ENCODE measurements at regions not wholly inside any gene's neighbourhood (a gene's known extent, or its start where the extent isn't known, plus 50 kb on each side); places are given as distances from the start of the nearest gene placed in this dataset.

DNA sequence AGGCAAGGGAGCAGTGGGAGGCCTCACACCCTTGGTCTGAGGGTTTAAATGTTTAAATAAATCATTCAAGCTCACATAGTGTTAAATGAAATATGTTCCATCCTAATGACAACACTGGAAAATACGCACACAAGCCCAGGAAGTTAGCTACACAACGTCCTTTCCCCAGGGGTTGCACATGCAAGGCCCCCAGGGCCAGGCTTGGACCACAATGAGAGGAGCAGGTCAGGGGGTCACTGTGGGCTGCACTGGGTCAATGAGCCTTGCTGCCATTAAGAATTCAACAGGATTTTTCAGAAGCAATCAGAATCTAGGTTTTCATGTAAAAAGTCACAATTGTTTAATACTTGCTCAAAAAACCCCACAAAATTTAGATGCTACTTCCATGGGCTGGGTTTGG, 64.9 kb upstream of the ADCY1 start:
- Histone ChIP-seq H3K9me3 (ENCODE audit: low read length) (no peaks in the 10 kb centered on the region), H3K79me2 (replicated peaks; ENCODE audit: insufficient read depth, low read length) (no peaks in the 10 kb centered on the region), H3K27me3 (ENCODE audit: insufficient read depth, low read depth, low read length) (no peaks in the 10 kb centered on the region), H3K27ac (ENCODE audit: low read length) (no peak overlapping the region), H3K9ac (ENCODE audit: low read length) (no peak overlapping the region), H4K20me1 (ENCODE audit: insufficient read depth) (no peaks in the 10 kb centered on the region), H3K36me3 (ENCODE audit: insufficient read depth, low read length) (no peaks in the 10 kb centered on the region), H3F3A (ENCODE audit: insufficient read depth, low read length, poor library complexity, severe bottlenecking) (no peaks in the 10 kb centered on the region), H3K9me2 (ENCODE audit: insufficient read depth, low read length) (no peaks in the 10 kb centered on the region), H3K4me2 (ENCODE audit: low read length) (no peak overlapping the region), H3K4me3 (ENCODE audit: low read length) (no peak overlapping the region), H2AFZ (ENCODE audit: low read depth, low read length) (no peak overlapping the region)
- TF ChIP-seq SMC3 (conservative IDR thresholded peaks at IDR 0.05; ENCODE audit: poor library complexity) = no peak
- TF ChIP-seq POLR2AphosphoS5 (IDR thresholded peaks at IDR 0.05) = no peak
- TF ChIP-seq RAD21 (conservative IDR thresholded peaks at IDR 0.05) = no peak
- TF ChIP-seq, protein P1, sequence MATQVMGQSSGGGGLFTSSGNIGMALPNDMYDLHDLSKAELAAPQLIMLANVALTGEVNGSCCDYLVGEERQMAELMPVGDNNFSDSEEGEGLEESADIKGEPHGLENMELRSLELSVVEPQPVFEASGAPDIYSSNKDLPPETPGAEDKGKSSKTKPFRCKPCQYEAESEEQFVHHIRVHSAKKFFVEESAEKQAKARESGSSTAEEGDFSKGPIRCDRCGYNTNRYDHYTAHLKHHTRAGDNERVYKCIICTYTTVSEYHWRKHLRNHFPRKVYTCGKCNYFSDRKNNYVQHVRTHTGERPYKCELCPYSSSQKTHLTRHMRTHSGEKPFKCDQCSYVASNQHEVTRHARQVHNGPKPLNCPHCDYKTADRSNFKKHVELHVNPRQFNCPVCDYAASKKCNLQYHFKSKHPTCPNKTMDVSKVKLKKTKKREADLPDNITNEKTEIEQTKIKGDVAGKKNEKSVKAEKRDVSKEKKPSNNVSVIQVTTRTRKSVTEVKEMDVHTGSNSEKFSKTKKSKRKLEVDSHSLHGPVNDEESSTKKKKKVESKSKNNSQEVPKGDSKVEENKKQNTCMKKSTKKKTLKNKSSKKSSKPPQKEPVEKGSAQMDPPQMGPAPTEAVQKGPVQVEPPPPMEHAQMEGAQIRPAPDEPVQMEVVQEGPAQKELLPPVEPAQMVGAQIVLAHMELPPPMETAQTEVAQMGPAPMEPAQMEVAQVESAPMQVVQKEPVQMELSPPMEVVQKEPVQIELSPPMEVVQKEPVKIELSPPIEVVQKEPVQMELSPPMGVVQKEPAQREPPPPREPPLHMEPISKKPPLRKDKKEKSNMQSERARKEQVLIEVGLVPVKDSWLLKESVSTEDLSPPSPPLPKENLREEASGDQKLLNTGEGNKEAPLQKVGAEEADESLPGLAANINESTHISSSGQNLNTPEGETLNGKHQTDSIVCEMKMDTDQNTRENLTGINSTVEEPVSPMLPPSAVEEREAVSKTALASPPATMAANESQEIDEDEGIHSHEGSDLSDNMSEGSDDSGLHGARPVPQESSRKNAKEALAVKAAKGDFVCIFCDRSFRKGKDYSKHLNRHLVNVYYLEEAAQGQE (IDR thresholded peaks at IDR 0.05; ENCODE audit: borderline replicate concordance) = no peak
- TF ChIP-seq TAF1 (IDR thresholded peaks at IDR 0.05; ENCODE audit: low read depth) = no peak
- TF ChIP-seq, protein P2, sequence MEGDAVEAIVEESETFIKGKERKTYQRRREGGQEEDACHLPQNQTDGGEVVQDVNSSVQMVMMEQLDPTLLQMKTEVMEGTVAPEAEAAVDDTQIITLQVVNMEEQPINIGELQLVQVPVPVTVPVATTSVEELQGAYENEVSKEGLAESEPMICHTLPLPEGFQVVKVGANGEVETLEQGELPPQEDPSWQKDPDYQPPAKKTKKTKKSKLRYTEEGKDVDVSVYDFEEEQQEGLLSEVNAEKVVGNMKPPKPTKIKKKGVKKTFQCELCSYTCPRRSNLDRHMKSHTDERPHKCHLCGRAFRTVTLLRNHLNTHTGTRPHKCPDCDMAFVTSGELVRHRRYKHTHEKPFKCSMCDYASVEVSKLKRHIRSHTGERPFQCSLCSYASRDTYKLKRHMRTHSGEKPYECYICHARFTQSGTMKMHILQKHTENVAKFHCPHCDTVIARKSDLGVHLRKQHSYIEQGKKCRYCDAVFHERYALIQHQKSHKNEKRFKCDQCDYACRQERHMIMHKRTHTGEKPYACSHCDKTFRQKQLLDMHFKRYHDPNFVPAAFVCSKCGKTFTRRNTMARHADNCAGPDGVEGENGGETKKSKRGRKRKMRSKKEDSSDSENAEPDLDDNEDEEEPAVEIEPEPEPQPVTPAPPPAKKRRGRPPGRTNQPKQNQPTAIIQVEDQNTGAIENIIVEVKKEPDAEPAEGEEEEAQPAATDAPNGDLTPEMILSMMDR (IDR thresholded peaks at IDR 0.05; ENCODE audit: poor library complexity, severe bottlenecking) = no peak

DNA sequence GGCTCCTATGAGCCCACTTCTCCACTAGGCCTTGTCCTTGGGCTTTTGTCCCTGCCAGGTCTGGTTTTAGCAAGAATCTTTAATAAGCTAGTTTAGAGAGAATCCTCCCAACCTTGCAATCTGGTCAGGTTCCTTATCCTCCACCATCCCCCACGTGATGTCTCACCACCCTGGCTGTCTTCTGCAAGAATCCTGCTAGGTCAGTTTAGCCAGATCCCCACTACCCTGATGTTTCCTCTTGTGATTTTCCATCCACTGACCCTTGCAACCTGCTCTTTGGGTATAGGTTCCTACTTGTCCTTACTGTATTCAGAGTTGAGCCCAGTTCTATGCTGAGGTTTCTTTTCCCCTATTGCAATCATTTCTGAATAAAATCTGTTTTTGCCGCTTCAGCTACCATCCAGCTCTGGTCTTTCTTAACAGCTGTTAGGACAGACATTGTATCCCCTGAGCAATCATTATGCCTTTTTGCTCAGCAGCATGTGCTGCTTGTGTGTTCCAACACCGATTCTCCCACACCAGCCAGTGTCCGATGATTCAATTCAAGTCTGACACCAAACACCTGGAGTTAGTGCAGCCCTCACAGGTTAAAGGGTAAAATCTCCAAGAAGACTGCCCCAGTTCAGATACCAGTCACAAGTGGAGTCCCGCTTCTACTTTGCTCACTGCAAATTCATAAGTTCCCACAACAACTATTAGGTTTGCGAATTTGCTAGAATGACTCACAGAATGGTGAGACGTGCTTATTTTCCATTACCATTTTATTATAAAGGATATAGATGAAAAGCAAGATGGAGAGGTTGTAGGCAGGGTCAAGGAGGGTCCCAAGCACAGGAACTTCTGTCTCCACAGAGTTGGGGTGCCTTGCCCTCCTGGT, 62.2 kb upstream of the ADCY1 start:
- H4K20me1 ChIP-seq (ENCODE audit: insufficient read depth) = no peaks in the 10 kb centered on the region

More for the DNA sequence above, 62.2 kb upstream of the ADCY1 start:
- H3K4me2 ChIP-seq (ENCODE audit: low read length) = no peak overlapping the region
- TF ChIP-seq RAD21 (conservative IDR thresholded peaks at IDR 0.05) (no peak), POLR2AphosphoS5 (IDR thresholded peaks at IDR 0.05) (no peak), MXI1 (conservative IDR thresholded peaks at IDR 0.05; ENCODE audit: poor library complexity, severe bottlenecking) (no peak), EP300 (conservative IDR thresholded peaks at IDR 0.05; ENCODE audit: poor library complexity, severe bottlenecking) (no peak), EZH2 (IDR thresholded peaks at IDR 0.05; ENCODE audit: borderline replicate concordance, insufficient read depth, low read length, poor library complexity, severe bottlenecking) (no peak), SMC3 (conservative IDR thresholded peaks at IDR 0.05; ENCODE audit: poor library complexity) (no peak), TAF1 (IDR thresholded peaks at IDR 0.05; ENCODE audit: low read depth) (no peak)
- TF ChIP-seq, protein P2 (IDR thresholded peaks at IDR 0.05; ENCODE audit: poor library complexity, severe bottlenecking) = no peak
- TF ChIP-seq, protein P1 (IDR thresholded peaks at IDR 0.05; ENCODE audit: borderline replicate concordance) = no peak
- H3K9me3 ChIP-seq (ENCODE audit: low read length) = no peaks in the 10 kb centered on the region
- H3K27me3 ChIP-seq (ENCODE audit: insufficient read depth, low read depth, low read length) = no peaks in the 10 kb centered on the region
- H3K36me3 ChIP-seq (ENCODE audit: insufficient read depth, low read length) = no peaks in the 10 kb centered on the region
- no peak overlapping the region for H3K9ac ChIP-seq (ENCODE audit: low read length)
- H3K27ac ChIP-seq (ENCODE audit: low read length) = no peak overlapping the region
- H3K4me3 ChIP-seq (ENCODE audit: low read length) = no peak overlapping the region
- H3K9me2 ChIP-seq (ENCODE audit: insufficient read depth, low read length) = no peaks in the 10 kb centered on the region
- H2AFZ ChIP-seq (ENCODE audit: low read depth, low read length) = no peak overlapping the region
- no peaks in the 10 kb centered on the region for H3K79me2 ChIP-seq (replicated peaks; ENCODE audit: insufficient read depth, low read length)
- H3F3A ChIP-seq (ENCODE audit: insufficient read depth, low read length, poor library complexity, severe bottlenecking) = no peaks in the 10 kb centered on the region

Measured in neural cell (in vitro differentiated cells).